HG03460 (cell line): ENCODE measurements at regions not wholly inside any gene's neighbourhood (a gene's known extent, or its start where the extent isn't known, plus 50 kb on each side); places are given as distances from the start of the nearest gene placed in this dataset.
"Not testable (repeated sequence)": the region's sequence is repeated elsewhere in the genome, so short reads cannot be mapped to it uniquely, and the experiment has no call there.

Experiments
- ATAC-seq: cut with Tn5 transposase; IDR thresholded peaks from one replicate; pipeline ENCODE4 v1.9.1; 2021; ENCODE audit not compliant: unreplicated experiment

GRCh38 chr12:103011974-103012763 is 54.7 kb downstream of the ASCL1 start:
- no peak for ATAC-seq

- no peak for ATAC-seq
These were observed 55.4 kb downstream of the ASCL1 start for GRCh38 chr12:103012884-103013283.

GRCh38 chr12:103013741-103014300 is 56.3 kb downstream of the ASCL1 start:
- ATAC-seq, result no peak

- ATAC-seq, result no peak
These were observed 58.9 kb downstream of the ASCL1 start for GRCh38 chr12:103016381-103016780.

GRCh38 chr12:103020839-103021238 is 63.4 kb downstream of the ASCL1 start:
- no peak for ATAC-seq

GRCh38 chr12:103021538-103022218 is 64.2 kb downstream of the ASCL1 start:
- ATAC-seq, result no peak

GRCh38 chr12:103024650-103025049 is 67.2 kb downstream of the ASCL1 start:
- no peak for ATAC-seq

- not testable (repeated sequence) for ATAC-seq
These were observed 69.2 kb downstream of the ASCL1 start for GRCh38 chr12:103026643-103027042.

- ATAC-seq, result no peak
These were observed 71.6 kb downstream of the ASCL1 start for GRCh38 chr12:103028881-103029639.

- no peak for ATAC-seq
These were observed 79.2 kb downstream of the ASCL1 start for GRCh38 chr12:103036581-103037214.

GRCh38 chr12:103043531-103044486 is 86.3 kb downstream of the ASCL1 start:
- ATAC-seq, result no peak

- ATAC-seq, result no peak
These were observed 88.7 kb downstream of the ASCL1 start for GRCh38 chr12:103046154-103046553.

- ATAC-seq, result no peak
These were observed 92.8 kb downstream of the ASCL1 start for GRCh38 chr12:103050273-103050672.

GRCh38 chr12:103053089-103053488 is 95.6 kb downstream of the ASCL1 start:
- ATAC-seq, result no peak

- ATAC-seq, result no peak
These were observed 116.2 kb downstream of the ASCL1 start for GRCh38 chr12:103073630-103074029.

- no peak for ATAC-seq
These were observed 118.4 kb downstream of the ASCL1 start for GRCh38 chr12:103075848-103076247.

- no peak for ATAC-seq
These were observed 119.8 kb downstream of the ASCL1 start for GRCh38 chr12:103077108-103077773.

- peak; percentile 90 for ATAC-seq
These were observed 128.1 kb downstream of the ASCL1 start for GRCh38 chr12:103085541-103085940.

GRCh38 chr12:103086471-103086870 is 129.0 kb downstream of the ASCL1 start:
- ATAC-seq, result no peak
